PC-3 (cell line): ENCODE measurements at regions not wholly inside any gene's neighbourhood (a gene's known extent, or its start where the extent isn't known, plus 50 kb on each side); places are given as distances from the start of the nearest gene placed in this dataset.

Experiments
- ATAC-seq: fragments of 200-7000 bp; cut with Tn5 transposase; 2 replicates; pipeline ENCODE4 v1.9.1; 2020; ENCODE audit warnings: mild to moderate bottlenecking, moderate library complexity
- BruUV-seq: library from RNA; stranded (reverse); fragments of 400-500 nt; replicated peaks from 2 replicates; lab custom pipeline; 2021; lab: Mats Ljungman, UMichigan
- CTCF ChIA-PET: fragments of 300-600 bp; sonication (Branson Sonifier 250); formaldehyde crosslinking; loops from one replicate; lab custom pipeline; 2022; ENCODE audit warnings: antibody characterized with exemption; lab: Charles Lee
- POLR2A ChIA-PET: fragments of 300-600 bp; sonication (Branson Sonifier 250); formaldehyde crosslinking; loops from one replicate; lab custom pipeline; 2022; ENCODE audit warnings: antibody characterized with exemption; ENCODE audit not compliant: unreplicated experiment; lab: Charles Lee
- DNase-seq: peaks from one replicate; pipeline ENCODE4 v3.0.0-alpha.2; 2015
- H2AFZ ChIP-seq: fragments of 300-600 bp; sonication (generic); 2 replicates; pipeline ENCODE4 v1.6.0; 2016; ENCODE audit warnings: antibody characterized with exemption, low read length
- H3F3A ChIP-seq: fragments of 300-600 bp; sonication (generic); one replicate; pipeline ENCODE4 v1.6.0; 2017; ENCODE audit warnings: antibody characterized with exemption, low read length, control low read depth, mild to moderate bottlenecking; ENCODE audit not compliant: unreplicated experiment
- H3K27ac ChIP-seq: fragments of 300-600 bp; sonication (generic); 2 replicates; pipeline ENCODE4 v1.5.1; 2016; ENCODE audit warnings: mild to moderate bottlenecking, low read length
- H3K27me3 ChIP-seq: fragments of 300-600 bp; sonication (generic); 2 replicates; pipeline ENCODE4 v1.6.1; 2016; ENCODE audit warnings: low read length, mixed read lengths
- H3K36me3 ChIP-seq: fragments of 300-600 bp; sonication (generic); 2 replicates; pipeline ENCODE4 v1.6.1; 2016; ENCODE audit warnings: low read depth, mixed run types, low read length, mixed read lengths
- H3K4me1 ChIP-seq: fragments of 300-600 bp; sonication (generic); 2 replicates; pipeline ENCODE4 v1.5.1; 2016; ENCODE audit warnings: low read length; ENCODE audit not compliant: insufficient read depth
- H3K4me2 ChIP-seq: fragments of 300-600 bp; sonication (generic); 2 replicates; pipeline ENCODE4 v1.6.0; 2016; ENCODE audit warnings: low read length
- H3K4me3 ChIP-seq: fragments of 300-600 bp; sonication (generic); 2 replicates; pipeline ENCODE4 v1.5.1; 2016; ENCODE audit warnings: mild to moderate bottlenecking, low read length, mixed read lengths
- H3K79me2 ChIP-seq: fragments of 300-600 bp; sonication (generic); 2 replicates; pipeline ENCODE4 v1.6.1; 2017; ENCODE audit warnings: low read length, mixed read lengths
- H3K9ac ChIP-seq: fragments of 300-600 bp; sonication (generic); 2 replicates; pipeline ENCODE4 v1.6.0; 2016; ENCODE audit warnings: mild to moderate bottlenecking, low read length
- H3K9me2 ChIP-seq: fragments of 300-600 bp; sonication (generic); replicated peaks from 2 replicates; pipeline ENCODE4 v1.6.1; 2016; ENCODE audit warnings: mixed run types, low read length, mixed read lengths
- H3K9me3 ChIP-seq: fragments of 300-600 bp; sonication (generic); 2 replicates; pipeline ENCODE4 v1.6.1; 2016; ENCODE audit warnings: low read length, mixed read lengths
- H4K20me1 ChIP-seq: fragments of 300-600 bp; sonication (generic); 2 replicates; pipeline ENCODE4 v1.6.1; 2016; ENCODE audit warnings: low read length, mixed read lengths
- CTCF ChIP-seq: fragments of 300-600 bp; sonication (generic); conservative IDR thresholded peaks from 2 replicates; pipeline ENCODE4 v1.5.1; 2017; ENCODE audit warnings: antibody characterized with exemption, low read depth, mild to moderate bottlenecking, low read length
- EZH2 ChIP-seq: fragments of 300-600 bp; sonication (generic); IDR thresholded peaks from one replicate; pipeline ENCODE4 v1.6.1; 2017; ENCODE audit warnings: antibody characterized with exemption, mild to moderate bottlenecking, low read length; ENCODE audit not compliant: unreplicated experiment
- EZH2phosphoT487 ChIP-seq: fragments of 300-600 bp; sonication (generic); IDR thresholded peaks from 2 replicates; pipeline ENCODE4 v1.6.1; 2018; ENCODE audit warnings: mild to moderate bottlenecking, antibody characterized with exemption, low read length, borderline replicate concordance
- intact Hi-C: fragments of 100-400 bp; cut with micrococcal nuclease; formaldehyde crosslinking; loops from 2 replicates; pipeline ENCODE4 v1.9.0; 2023

GRCh38 chr3:99186016-99186415, 284.5 kb upstream of the DCBLD2 start:
- Histone ChIP-seq H3K9ac (no peak overlapping the region), H3K9me2 (no peaks in the 10 kb centered on the region), H4K20me1 (no peaks in the 10 kb centered on the region), H3K4me2 (no peak overlapping the region), H3K27me3 (no peaks in the 10 kb centered on the region), H3K27ac (no peak overlapping the region), H3K4me3 (no peak overlapping the region), H3K4me1 (no peaks in the 10 kb centered on the region), H3F3A (no peaks in the 10 kb centered on the region), H3K79me2 (no peaks in the 10 kb centered on the region), H3K9me3 (no peaks in the 10 kb centered on the region), H2AFZ (no peak overlapping the region), H3K36me3 (no peaks in the 10 kb centered on the region)
- no TSS peak for BruUV-seq
- ATAC-seq: no peak
- DNase-seq: no peak
- POLR2A ChIA-PET: no interaction called here
- CTCF ChIA-PET: no interaction called here
- intact Hi-C loops: no loop called here
- TF ChIP-seq EZH2phosphoT487 (no peak), EZH2 (no peak), CTCF (no peak)

GRCh38 chr3:99176169-99176964, 274.9 kb upstream of the DCBLD2 start:
- Histone ChIP-seq H3K36me3 (no peaks in the 10 kb centered on the region), H3K27me3 (no peaks in the 10 kb centered on the region), H3K79me2 (no peaks in the 10 kb centered on the region), H3K4me2 (no peak overlapping the region), H3K9me2 (no peaks in the 10 kb centered on the region), H3K4me3 (no peak overlapping the region), H4K20me1 (no peaks in the 10 kb centered on the region), H3K9ac (no peak overlapping the region), H3F3A (no peaks in the 10 kb centered on the region), H3K9me3 (no peaks in the 10 kb centered on the region), H2AFZ (no peak overlapping the region), H3K27ac (no peak overlapping the region), H3K4me1 (no peaks in the 10 kb centered on the region)
- ATAC-seq (peak; percentile 55), DNase-seq (no peak)
- intact Hi-C loops: loop anchor here (2.0 to 10.0 kb wide), 5 partner anchors 70 to 511 kb away; partner anchors contain the start of gene COL8A1
- TF ChIP-seq EZH2phosphoT487 (no peak), CTCF (no peak), EZH2 (no peak)
- POLR2A ChIA-PET: no interaction called here
- BruUV-seq: no TSS peak
- CTCF ChIA-PET: no interaction called here

GRCh38 chr3:99175276-99175812, 273.8 kb upstream of the DCBLD2 start:
- Histone ChIP-seq H3K4me3 (no peak overlapping the region), H3K36me3 (no peaks in the 10 kb centered on the region), H3K27me3 (no peaks in the 10 kb centered on the region), H3K9ac (no peak overlapping the region), H3F3A (no peaks in the 10 kb centered on the region), H4K20me1 (no peaks in the 10 kb centered on the region), H3K9me3 (no peaks in the 10 kb centered on the region), H3K79me2 (no peaks in the 10 kb centered on the region), H2AFZ (no peak overlapping the region), H3K4me2 (no peak overlapping the region), H3K27ac (no peak overlapping the region), H3K9me2 (no peaks in the 10 kb centered on the region), H3K4me1 (no peaks in the 10 kb centered on the region)
- TF ChIP-seq EZH2: no peak
- TF ChIP-seq EZH2phosphoT487: no peak
- no peak for TF ChIP-seq CTCF
- BruUV-seq: no TSS peak
- POLR2A ChIA-PET: no interaction called here
- CTCF ChIA-PET: no interaction called here
- intact Hi-C loops: loop anchor here (5.0 to 10.0 kb wide), 3 partner anchors 361 to 512 kb away; partner anchors contain the start of gene COL8A1
- no peak for DNase-seq
- ATAC-seq: no peak
